DOHH2 (cell line): ENCODE measurements at regions not wholly inside any gene's neighbourhood (a gene's known extent, or its start where the extent isn't known, plus 50 kb on each side); places are given as distances from the start of the nearest gene placed in this dataset.

Source experiments
- EZH2phosphoT487 ChIP-seq: fragments of 200-600 bp; sonication (generic); IDR thresholded peaks from 2 replicates; pipeline ENCODE4 v1.6.1; 2017; ENCODE audit warnings: borderline replicate concordance, mild to moderate bottlenecking, antibody characterized with exemption, low read length, moderate library complexity, mixed read lengths
- TF ChIP-seq, protein P1 (sequence below): fragments of 200-600 bp; sonication (generic); IDR thresholded peaks from one replicate; pipeline ENCODE4 v1.5.1; 2014; ENCODE audit warnings: antibody characterized with exemption, mild to moderate bottlenecking, low read depth, low read length; ENCODE audit not compliant: poor library complexity, severe bottlenecking

DNA sequence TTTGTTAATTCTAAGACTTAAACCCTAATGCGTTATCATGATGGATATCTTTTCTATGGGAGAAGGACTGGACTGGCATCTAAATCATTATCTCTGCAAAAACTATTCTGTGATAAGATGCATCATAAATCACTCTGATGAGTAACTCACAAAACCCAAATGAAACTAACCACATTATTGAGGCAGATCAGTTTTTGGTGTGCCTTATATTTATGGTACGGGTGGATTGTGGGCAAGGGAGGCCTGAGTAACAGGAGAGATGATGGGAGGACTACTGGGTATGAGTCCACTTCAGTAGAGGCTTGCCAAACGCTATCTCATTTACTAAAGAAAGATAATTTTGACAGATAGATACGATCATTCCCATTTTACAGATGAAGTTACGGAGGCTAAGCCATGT, 66.4 kb upstream of the GUCY1A1 start:
- TF ChIP-seq, protein P1, sequence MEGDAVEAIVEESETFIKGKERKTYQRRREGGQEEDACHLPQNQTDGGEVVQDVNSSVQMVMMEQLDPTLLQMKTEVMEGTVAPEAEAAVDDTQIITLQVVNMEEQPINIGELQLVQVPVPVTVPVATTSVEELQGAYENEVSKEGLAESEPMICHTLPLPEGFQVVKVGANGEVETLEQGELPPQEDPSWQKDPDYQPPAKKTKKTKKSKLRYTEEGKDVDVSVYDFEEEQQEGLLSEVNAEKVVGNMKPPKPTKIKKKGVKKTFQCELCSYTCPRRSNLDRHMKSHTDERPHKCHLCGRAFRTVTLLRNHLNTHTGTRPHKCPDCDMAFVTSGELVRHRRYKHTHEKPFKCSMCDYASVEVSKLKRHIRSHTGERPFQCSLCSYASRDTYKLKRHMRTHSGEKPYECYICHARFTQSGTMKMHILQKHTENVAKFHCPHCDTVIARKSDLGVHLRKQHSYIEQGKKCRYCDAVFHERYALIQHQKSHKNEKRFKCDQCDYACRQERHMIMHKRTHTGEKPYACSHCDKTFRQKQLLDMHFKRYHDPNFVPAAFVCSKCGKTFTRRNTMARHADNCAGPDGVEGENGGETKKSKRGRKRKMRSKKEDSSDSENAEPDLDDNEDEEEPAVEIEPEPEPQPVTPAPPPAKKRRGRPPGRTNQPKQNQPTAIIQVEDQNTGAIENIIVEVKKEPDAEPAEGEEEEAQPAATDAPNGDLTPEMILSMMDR, result no peak
- no peak for TF ChIP-seq EZH2phosphoT487
